Astrocyte of the cerebellum (primary cell): ENCODE measurements at regions not wholly inside any gene's neighbourhood (a gene's known extent, or its start where the extent isn't known, plus 50 kb on each side); places are given as distances from the start of the nearest gene placed in this dataset.

ENCODE experiments used
- DNase-seq: peaks from one replicate; pipeline ENCODE4 v3.0.0-alpha.2; 2011; ENCODE audit warnings: low read depth
- H3K4me3 ChIP-seq: 2 replicates; pipeline ENCODE4 v1.5.1; 2011; ENCODE audit warnings: mild to moderate bottlenecking, low read depth, low read length, moderate library complexity
- in situ Hi-C: cut with HindIII; loops from 2 replicates; pipeline ENCODE4 v1.10.0; 2017; ENCODE audit warnings: low sequenced_read_pairs
- TF ChIP-seq, protein P1 (sequence below): IDR thresholded peaks from 2 replicates; pipeline ENCODE4 v1.5.1; 2012; ENCODE audit warnings: low read length, low read depth, moderate library complexity, mild to moderate bottlenecking; ENCODE audit errors: missing control alignments

DNA sequence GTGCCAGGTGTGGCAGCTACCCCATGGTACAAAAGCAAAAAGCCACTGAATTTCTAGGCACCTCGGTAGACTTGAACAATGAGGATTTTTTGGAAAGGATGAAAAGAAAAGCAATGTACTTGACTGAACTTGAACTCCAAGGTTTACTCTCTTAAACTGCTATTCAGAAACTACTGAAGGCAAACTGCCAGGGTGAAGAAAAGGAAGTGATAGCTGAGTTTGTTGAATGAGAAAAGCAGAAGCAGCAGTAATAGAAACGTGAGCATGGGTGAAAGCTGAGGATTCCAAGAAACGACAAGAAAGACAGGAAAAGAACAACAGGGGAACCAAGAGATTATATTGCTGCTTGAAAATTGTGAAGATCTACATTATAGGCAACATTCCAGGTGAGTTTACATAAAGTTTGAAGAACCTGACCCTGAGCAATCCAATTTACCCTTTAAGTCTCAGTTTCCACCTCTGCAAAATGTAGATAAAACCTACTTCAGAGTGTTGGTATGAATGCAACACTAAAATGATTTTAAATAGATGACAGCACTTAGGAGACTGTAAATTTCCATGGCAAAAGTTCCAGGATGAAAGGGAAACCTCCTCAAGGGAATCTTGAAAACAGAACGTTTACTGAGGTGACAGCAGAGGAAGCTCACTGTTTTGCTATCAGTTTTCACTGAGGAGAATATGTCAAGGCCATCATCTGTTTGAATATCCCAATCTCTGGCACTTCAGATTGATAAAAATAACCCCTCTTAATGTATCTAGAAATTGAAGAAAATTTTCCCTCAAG is 245.8 kb downstream of the SPATA31D1 start:
- DNase-seq, result no peak
- no peak overlapping the region for H3K4me3 ChIP-seq
- TF ChIP-seq, protein P1, sequence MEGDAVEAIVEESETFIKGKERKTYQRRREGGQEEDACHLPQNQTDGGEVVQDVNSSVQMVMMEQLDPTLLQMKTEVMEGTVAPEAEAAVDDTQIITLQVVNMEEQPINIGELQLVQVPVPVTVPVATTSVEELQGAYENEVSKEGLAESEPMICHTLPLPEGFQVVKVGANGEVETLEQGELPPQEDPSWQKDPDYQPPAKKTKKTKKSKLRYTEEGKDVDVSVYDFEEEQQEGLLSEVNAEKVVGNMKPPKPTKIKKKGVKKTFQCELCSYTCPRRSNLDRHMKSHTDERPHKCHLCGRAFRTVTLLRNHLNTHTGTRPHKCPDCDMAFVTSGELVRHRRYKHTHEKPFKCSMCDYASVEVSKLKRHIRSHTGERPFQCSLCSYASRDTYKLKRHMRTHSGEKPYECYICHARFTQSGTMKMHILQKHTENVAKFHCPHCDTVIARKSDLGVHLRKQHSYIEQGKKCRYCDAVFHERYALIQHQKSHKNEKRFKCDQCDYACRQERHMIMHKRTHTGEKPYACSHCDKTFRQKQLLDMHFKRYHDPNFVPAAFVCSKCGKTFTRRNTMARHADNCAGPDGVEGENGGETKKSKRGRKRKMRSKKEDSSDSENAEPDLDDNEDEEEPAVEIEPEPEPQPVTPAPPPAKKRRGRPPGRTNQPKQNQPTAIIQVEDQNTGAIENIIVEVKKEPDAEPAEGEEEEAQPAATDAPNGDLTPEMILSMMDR, result no peak
- in situ Hi-C loops, result no loop called here

DNA sequence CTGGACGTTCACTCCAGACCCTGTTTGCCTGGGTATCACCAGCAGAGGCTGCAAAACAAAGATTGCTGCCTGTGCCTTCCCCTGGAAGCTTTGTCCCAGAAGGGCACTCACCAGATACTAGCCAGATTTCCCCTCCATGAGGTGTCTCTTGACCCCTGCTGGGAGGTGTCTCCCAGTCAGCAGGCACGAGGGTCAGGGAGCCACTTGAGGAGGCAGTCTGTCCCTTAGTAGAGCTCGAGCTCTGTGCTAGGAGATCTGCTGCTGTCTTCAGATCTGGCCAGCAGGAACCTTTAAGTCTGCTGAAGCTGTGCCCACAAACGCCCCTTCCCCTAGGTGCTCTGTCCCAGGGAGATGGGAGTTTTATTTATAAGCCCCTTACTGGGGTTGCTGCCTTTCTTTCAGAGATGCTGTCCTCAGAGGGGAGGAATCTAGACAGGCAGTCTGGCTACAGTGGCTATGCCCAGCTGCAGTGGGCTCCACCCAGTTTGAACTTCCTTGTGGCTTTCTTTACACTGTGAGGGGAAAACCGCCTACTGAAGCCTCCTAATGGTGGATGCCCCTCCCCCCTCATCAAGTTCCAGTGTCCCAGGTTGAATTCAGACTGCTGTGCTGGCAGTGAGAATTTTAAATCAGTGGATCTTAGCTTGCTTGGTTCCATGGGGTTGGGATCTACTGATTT is 253.9 kb downstream of the SPATA31D1 start:
- DNase-seq, result no peak
- TF ChIP-seq, protein P1, result no peak
- in situ Hi-C loops, result no loop called here
- no peak overlapping the region for H3K4me3 ChIP-seq

- H3K4me3 ChIP-seq, result no peak overlapping the region
- no peak for DNase-seq
- in situ Hi-C loops, result no loop called here
- TF ChIP-seq, protein P1, result no peak
Observed at GRCh38 chr9:82247318-82247717, 258.7 kb downstream of the SPATA31D1 start.

- no peak for DNase-seq
- H3K4me3 ChIP-seq, result no peak overlapping the region
- in situ Hi-C loops, result no loop called here
- TF ChIP-seq, protein P1, result no peak
Observed at GRCh38 chr9:82252116-82252515, 263.5 kb downstream of the SPATA31D1 start.

- in situ Hi-C loops, result no loop called here
- TF ChIP-seq, protein P1, result no peak
- H3K4me3 ChIP-seq, result no peak overlapping the region
- no peak for DNase-seq
Observed at GRCh38 chr9:82254646-82255367, 266.2 kb downstream of the SPATA31D1 start.

- in situ Hi-C loops, result no loop called here
- TF ChIP-seq, protein P1, result no peak
- no peak for DNase-seq
- H3K4me3 ChIP-seq, result no peak overlapping the region
Observed at GRCh38 chr9:82255481-82256176, 267.1 kb downstream of the SPATA31D1 start.
